MG63 (cell line): ENCODE measurements at regions not wholly inside any gene's neighbourhood (a gene's known extent, or its start where the extent isn't known, plus 50 kb on each side); places are given as distances from the start of the nearest gene placed in this dataset.

Experiments used
- DNase-seq: peaks from one replicate; pipeline ENCODE4 v3.0.0-alpha.2; 2020
- H3K27me3 ChIP-seq: fragments of 250-450 bp; sonication (Bioruptor Pico); 2 replicates; pipeline ENCODE4 v1.5.1; 2020; ENCODE audit warnings: mild to moderate bottlenecking, moderate library complexity
- H3K36me3 ChIP-seq: fragments of 250-450 bp; sonication (Bioruptor Pico); 2 replicates; pipeline ENCODE4 v1.5.1; 2020; ENCODE audit warnings: mild to moderate bottlenecking, moderate library complexity
- H3K4me3 ChIP-seq: fragments of 250-450 bp; sonication (Bioruptor Pico); 2 replicates; pipeline ENCODE4 v1.5.1; 2020; ENCODE audit warnings: mild to moderate bottlenecking, moderate library complexity
- H3K9me3 ChIP-seq: fragments of 250-450 bp; sonication (Bioruptor Pico); 2 replicates; pipeline ENCODE4 v1.5.1; 2020; ENCODE audit warnings: mild to moderate bottlenecking, moderate library complexity

DNA sequence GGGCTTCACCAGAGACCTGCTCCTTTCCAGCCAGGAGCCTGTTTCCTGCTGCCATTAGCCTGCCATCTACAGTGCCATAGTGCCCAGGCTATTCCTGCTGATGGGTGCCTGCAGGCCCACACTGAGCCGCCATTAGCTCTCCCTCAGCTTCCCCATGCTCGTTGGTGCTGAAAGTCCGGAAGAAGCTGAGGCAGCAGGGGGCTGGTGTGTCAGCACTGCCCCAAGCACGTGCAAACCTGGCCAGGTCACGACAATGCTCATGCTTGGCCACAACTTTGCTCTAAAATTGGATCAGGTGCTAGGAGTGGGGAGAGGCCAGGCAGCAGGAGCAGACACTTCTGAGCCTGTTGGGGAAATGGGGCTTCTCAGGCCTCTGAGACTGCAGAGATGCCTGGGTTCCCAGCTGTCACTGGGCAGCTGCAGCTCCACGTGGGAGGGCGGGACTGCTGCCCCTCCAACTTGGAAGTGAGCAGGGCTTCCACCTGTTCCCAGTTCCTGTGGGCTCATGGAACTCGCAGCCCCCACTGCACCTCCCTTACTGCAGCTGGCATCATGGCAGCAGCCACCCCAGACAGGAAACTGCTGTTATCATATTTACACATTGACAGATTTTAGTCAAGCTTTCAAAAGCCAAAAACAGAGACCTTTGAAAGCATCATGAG is 913.9 kb downstream of the FSTL5 start:
- no peak for DNase-seq
- H3K27me3 ChIP-seq = no peaks in the 10 kb centered on the region

DNA sequence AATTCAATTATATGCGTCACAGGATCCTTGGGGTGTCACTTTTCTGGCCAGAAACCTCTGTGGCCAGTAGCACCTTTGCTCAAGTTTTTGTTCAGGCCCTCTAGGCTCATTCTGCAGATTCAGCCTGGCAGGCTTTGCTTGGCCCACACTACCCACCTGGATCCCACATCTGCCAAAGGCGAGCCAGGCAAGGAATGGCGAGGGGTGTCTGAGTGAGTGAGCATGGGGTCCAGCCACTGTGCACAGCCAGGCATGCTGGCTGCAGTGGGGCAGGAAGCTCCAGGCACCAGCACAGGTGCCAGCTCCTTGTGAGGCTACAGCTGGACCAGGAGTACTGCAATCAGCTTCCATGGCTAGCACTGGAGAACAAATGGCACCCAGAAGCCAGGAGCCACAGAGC is 914.9 kb downstream of the FSTL5 start:
- Histone ChIP-seq H3K27me3 (no peaks in the 10 kb centered on the region), H3K9me3 (no peaks in the 10 kb centered on the region), H3K4me3 (no peak overlapping the region), H3K36me3 (no peaks in the 10 kb centered on the region)
- no peak for DNase-seq

More for the DNA sequence above, 913.9 kb downstream of the FSTL5 start:
- Histone ChIP-seq H3K9me3 (no peaks in the 10 kb centered on the region), H3K36me3 (no peaks in the 10 kb centered on the region), H3K4me3 (no peak overlapping the region)

GRCh38 chr4:161247831-161248230 is 916.0 kb downstream of the FSTL5 start:
- Histone ChIP-seq H3K27me3 (no peaks in the 10 kb centered on the region; the same call in 1 of the 2 replicates), H3K36me3 (no peaks in the 10 kb centered on the region)
- DNase-seq = no peak

GRCh38 chr4:161238033-161238432 is 925.8 kb downstream of the FSTL5 start:
- no peaks in the 10 kb centered on the region for H3K36me3 ChIP-seq
- no peaks in the 10 kb centered on the region for H3K9me3 ChIP-seq
- no peak overlapping the region for H3K4me3 ChIP-seq
- no peak for DNase-seq
- peaks cover 12% of the 10 kb centered on the region for H3K27me3 ChIP-seq

More at GRCh38 chr4:161247831-161248230, 916.0 kb downstream of the FSTL5 start:
- no peak overlapping the region for H3K4me3 ChIP-seq
- H3K9me3 ChIP-seq = no peaks in the 10 kb centered on the region

DNA sequence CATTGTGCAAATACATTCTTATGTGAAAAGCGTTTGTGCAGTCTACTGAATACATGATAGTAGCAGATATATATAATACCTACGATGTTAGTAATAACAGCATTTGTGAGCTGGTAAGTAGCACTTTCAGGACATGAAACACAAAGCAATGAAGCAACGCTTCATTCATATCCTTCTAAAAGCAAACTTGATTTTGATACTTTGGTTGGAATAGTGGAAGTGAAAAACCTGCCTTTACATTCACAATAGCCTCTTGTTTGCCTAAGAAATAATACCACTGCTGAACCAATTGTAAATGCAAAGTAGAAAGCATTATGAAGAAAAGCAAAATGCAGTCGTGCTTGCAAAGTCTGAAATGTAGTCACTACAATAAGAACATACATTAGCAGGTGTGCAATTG is 926.3 kb downstream of the FSTL5 start:
- H3K9me3 ChIP-seq = no peaks in the 10 kb centered on the region
- H3K36me3 ChIP-seq = no peaks in the 10 kb centered on the region
- peaks cover 12% of the 10 kb centered on the region for H3K27me3 ChIP-seq
- DNase-seq = no peak
- H3K4me3 ChIP-seq = no peak overlapping the region

DNA sequence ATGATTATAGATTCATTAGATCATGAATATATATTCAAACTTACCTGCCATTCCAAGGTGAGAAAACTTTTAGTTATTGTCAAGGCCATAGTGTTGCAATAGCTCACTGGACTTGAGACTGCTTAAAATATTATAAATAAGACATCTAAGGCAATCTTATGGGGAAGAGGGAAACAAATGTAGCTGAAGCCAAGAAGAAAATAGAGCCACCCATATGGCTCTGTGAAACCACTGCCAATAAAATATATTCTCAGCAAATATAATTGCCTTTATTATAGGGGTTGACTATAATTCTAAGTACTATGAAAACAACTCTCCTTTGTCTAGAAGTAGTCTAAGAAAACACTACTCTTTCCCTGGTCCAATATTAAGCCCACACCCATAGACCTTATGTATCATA is 938.5 kb downstream of the FSTL5 start:
- no peak for DNase-seq
- peaks cover 13% of the 10 kb centered on the region for H3K27me3 ChIP-seq
- no peak overlapping the region for H3K4me3 ChIP-seq
- H3K36me3 ChIP-seq = no peaks in the 10 kb centered on the region
- H3K9me3 ChIP-seq = no peaks in the 10 kb centered on the region

DNA sequence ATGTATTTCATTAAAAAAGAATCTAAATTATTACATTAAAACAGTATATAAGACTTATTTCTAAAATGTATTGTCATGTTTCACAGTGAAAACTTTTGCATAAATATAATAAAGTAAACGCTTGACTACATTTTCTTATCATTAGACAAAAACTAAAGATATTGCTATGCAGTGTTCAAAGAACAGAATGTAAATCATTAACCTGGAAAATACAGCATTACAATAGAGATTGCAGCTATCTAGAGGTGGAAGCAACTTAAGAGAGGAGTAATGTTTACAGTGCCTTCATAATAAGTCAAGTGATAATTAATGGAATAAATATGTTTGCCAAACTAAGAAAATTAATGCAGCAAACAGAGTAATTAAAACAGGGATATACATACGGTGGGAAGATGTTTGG is 940.9 kb downstream of the FSTL5 start:
- no peaks in the 10 kb centered on the region for H3K9me3 ChIP-seq
- H3K27me3 ChIP-seq = peaks cover 13% of the 10 kb centered on the region
- no peaks in the 10 kb centered on the region for H3K36me3 ChIP-seq
- DNase-seq = no peak
- H3K4me3 ChIP-seq = no peak overlapping the region

DNA sequence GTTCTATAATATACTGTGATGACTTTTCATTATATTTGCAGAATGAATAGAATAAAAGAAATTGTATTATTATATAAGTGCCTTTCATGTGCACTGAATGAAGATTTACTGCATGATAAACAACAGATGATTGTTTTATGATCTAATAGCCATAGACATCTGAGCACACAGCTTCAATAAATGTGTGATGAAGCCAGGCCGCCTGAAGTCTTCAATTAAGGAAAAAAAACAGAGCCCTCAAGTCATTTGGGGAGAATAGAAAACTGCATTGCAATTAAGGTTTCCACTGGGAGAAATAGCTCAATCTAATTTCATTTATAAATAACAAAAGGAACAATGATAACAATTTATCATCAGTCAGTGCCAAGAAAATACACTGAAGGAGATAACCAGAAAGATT is 955.2 kb downstream of the FSTL5 start:
- H3K4me3 ChIP-seq = no peak overlapping the region
- no peak for DNase-seq
- peaks cover 6% of the 10 kb centered on the region; the same call in 1 of the 2 replicates for H3K27me3 ChIP-seq
- H3K36me3 ChIP-seq = no peaks in the 10 kb centered on the region
- peaks cover 2% of the 10 kb centered on the region; the same call in 1 of the 2 replicates for H3K9me3 ChIP-seq

DNA sequence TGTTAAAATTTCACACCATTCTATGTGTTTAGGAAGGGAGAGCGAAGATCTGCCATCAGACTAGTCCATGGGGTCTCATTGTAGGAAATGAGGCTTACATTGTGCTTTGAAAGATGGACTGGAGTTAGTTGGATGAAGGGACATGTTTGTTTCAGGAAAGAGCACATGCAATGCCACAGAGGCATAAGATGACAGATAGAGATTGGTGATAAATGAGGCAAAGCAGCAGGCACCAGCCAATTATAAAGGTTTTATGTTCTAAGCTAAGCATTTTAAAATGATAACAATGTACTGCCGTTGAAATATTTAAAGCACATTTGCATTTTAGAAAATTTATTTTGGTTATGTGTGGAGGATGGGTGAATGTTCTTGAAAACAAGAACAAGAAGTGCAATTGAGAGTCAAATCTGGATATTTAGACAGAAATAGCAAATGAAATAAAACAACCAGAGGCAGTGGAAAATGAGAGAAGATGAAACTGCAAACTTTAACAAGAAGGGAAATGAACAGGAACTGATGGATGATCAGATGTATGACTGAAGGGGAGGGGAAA is 957.2 kb downstream of the FSTL5 start:
- DNase-seq = no peak
- Histone ChIP-seq H3K36me3 (no peaks in the 10 kb centered on the region), H3K27me3 (no peaks in the 10 kb centered on the region), H3K9me3 (peaks cover 2% of the 10 kb centered on the region; the same call in 1 of the 2 replicates), H3K4me3 (no peak overlapping the region)

GRCh38 chr4:161203865-161204264 is 959.9 kb downstream of the FSTL5 start:
- no peaks in the 10 kb centered on the region for H3K36me3 ChIP-seq
- no peak overlapping the region for H3K4me3 ChIP-seq
- H3K27me3 ChIP-seq = no peaks in the 10 kb centered on the region; the same call in 1 of the 2 replicates
- no peaks in the 10 kb centered on the region for H3K9me3 ChIP-seq
- no peak for DNase-seq

GRCh38 chr4:161197912-161198311 is 965.9 kb downstream of the FSTL5 start:
- no peaks in the 10 kb centered on the region for H3K36me3 ChIP-seq
- H3K4me3 ChIP-seq = no peak overlapping the region
- no peaks in the 10 kb centered on the region for H3K9me3 ChIP-seq

GRCh38 chr4:161197474-161197873 is 966.3 kb downstream of the FSTL5 start:
- Histone ChIP-seq H3K27me3 (peaks cover 6% of the 10 kb centered on the region; the same call in 1 of the 2 replicates), H3K9me3 (no peaks in the 10 kb centered on the region), H3K36me3 (no peaks in the 10 kb centered on the region), H3K4me3 (no peak overlapping the region)
- DNase-seq = no peak

More at GRCh38 chr4:161197912-161198311, 965.9 kb downstream of the FSTL5 start:
- peaks cover 6% of the 10 kb centered on the region; the same call in 1 of the 2 replicates for H3K27me3 ChIP-seq
- no peak for DNase-seq

GRCh38 chr4:161189286-161190134 is 974.3 kb downstream of the FSTL5 start:
- Histone ChIP-seq H3K4me3 (no peak overlapping the region), H3K27me3 (peaks cover 12% of the 10 kb centered on the region), H3K36me3 (no peaks in the 10 kb centered on the region), H3K9me3 (no peaks in the 10 kb centered on the region)
- DNase-seq = no peak

GRCh38 chr4:161188578-161188977 is 975.2 kb downstream of the FSTL5 start:
- Histone ChIP-seq H3K27me3 (peaks cover 15% of the 10 kb centered on the region), H3K9me3 (no peaks in the 10 kb centered on the region), H3K4me3 (no peak overlapping the region), H3K36me3 (no peaks in the 10 kb centered on the region)
- DNase-seq = no peak

GRCh38 chr4:161187569-161187968 is 976.2 kb downstream of the FSTL5 start:
- Histone ChIP-seq H3K27me3 (peaks cover 17% of the 10 kb centered on the region), H3K9me3 (no peaks in the 10 kb centered on the region), H3K36me3 (no peaks in the 10 kb centered on the region), H3K4me3 (no peak overlapping the region)
- DNase-seq = no peak

GRCh38 chr4:161186750-161187149 is 977.0 kb downstream of the FSTL5 start:
- Histone ChIP-seq H3K9me3 (no peaks in the 10 kb centered on the region), H3K4me3 (no peak overlapping the region), H3K27me3 (peaks cover 16% of the 10 kb centered on the region), H3K36me3 (no peaks in the 10 kb centered on the region)
- no peak for DNase-seq

DNA sequence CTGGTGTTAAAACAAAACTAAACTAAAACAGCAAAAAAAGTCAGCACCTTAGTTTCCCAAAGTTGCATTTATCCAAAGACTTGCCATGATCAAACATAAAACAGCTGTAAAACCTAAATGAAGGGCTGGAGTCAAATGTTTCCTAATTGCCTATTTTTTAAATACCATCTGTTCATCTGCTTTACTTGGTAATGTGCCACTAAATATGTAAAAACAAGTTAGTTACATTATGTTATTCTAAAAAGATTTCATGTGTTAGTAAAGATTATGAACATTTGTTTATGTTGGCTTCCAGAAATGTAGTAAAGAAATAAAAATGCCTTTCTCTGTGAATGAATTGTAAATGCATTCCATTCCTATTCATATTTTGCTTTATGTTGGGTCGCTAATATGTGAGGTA is 977.8 kb downstream of the FSTL5 start:
- Histone ChIP-seq H3K27me3 (peaks cover 12% of the 10 kb centered on the region), H3K36me3 (no peaks in the 10 kb centered on the region), H3K9me3 (no peaks in the 10 kb centered on the region), H3K4me3 (no peak overlapping the region)
- DNase-seq = no peak
